ENCODE measurements at regions not wholly inside any gene's neighbourhood (a gene's known extent, or its start where the extent isn't known, plus 50 kb on each side); places are given as distances from the start of the nearest gene placed in this dataset.
"Not testable (repeated sequence)": the region's sequence is repeated elsewhere in the genome, so short reads cannot be mapped to it uniquely, and the experiment has no call there.

- no peak for DNase-seq
These were observed 281.2 kb upstream of the SGK1 start for GRCh38 chr6:134599079-134599478.

DNA sequence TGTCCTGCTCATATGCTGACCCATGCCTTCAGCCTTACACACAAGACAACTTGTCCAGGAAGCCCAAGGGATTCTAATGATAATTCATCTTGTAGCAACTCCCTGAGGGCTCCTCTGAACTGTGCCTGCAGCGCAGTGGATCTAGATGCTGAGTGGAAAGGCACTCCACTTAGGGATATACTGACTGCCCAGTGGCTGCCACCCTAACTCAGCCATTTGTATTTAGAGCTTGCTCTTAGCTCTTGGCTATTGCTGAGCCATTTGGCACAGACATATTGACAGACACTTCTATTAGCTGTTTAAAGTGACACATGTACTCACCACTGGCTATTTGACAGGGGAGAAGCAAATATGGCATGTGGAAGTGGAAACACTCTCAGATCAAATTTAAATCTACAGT lies 278.3 kb upstream of the SGK1 start:
- no peak for DNase-seq

- DNase-seq = no peak
These were observed 277.0 kb upstream of the SGK1 start for GRCh38 chr6:134594881-134595280.

GRCh38 chr6:134593887-134594286 lies 276.0 kb upstream of the SGK1 start:
- no peak for DNase-seq

DNA sequence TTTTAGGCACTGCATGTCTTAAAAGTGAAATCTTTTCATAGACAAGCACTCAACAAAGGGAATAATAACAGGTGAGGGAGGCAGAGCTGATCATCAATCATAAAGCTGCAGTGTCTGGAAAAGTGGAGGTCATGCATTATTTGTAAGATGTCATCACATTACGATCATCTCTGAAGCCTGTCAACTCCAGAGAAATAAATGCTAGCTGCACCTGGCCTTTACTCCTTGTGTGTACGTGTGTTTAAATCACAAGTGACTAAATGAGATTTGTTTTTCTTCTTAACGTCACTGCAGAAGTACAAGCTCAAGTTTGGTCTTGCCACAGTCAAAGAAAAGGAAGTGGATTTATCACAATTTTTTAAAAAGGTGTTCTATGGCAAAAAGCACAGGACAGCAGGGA lies 275.5 kb upstream of the SGK1 start:
- no peak for DNase-seq

- no peak for DNase-seq
These were observed 275.1 kb upstream of the SGK1 start for GRCh38 chr6:134593024-134593423.

GRCh38 chr6:134590449-134590848 lies 272.5 kb upstream of the SGK1 start:
- no peak for DNase-seq

GRCh38 chr6:134590004-134590403 lies 272.1 kb upstream of the SGK1 start:
- DNase-seq = no peak

- DNase-seq = peak; percentile 40
These were observed 271.6 kb upstream of the SGK1 start for GRCh38 chr6:134589512-134589911.

- DNase-seq = no peak
These were observed 270.4 kb upstream of the SGK1 start for GRCh38 chr6:134588267-134588666.

DNA sequence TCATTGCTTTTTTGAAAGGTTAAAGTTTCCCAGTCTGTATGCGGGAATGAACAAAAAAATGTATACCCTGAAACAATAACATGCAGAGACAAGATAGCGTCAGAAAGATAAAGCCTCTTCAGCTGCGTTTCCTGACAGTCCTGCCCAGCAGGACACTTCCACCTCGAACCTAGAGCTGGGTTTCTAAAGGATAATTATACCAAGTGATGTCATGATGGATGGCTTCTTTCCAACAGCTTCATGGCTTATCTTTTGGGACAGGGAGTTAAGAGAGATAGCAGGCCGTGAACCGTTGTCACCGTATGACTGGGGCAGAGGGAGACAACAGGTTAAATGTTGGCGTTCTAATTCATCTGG lies 267.6 kb upstream of the SGK1 start:
- DNase-seq = no peak

- DNase-seq = no peak
These were observed 267.1 kb upstream of the SGK1 start for GRCh38 chr6:134584847-134585516.

DNA sequence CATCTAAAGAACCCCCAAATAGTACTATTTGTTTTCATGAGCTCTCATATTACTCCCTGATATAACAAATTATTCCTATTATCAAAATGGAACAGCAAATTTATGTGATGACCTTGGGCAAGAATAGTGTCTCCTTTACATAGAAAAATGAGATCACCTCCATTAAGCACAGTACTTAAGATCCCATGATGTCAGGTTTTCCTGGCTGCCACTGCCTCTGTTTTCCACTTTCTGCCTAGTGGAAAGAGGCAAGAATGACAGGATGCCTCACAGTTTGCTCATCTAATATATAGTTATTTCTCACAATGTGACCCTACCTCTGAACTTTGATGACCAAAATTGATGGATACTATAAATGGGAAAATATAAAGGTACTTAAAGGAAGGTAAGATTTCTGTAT lies 260.1 kb upstream of the SGK1 start:
- no peak for DNase-seq

- DNase-seq = no peak
These were observed 257.3 kb upstream of the SGK1 start for GRCh38 chr6:134575221-134575620.

- DNase-seq = no peak
These were observed 256.6 kb upstream of the SGK1 start for GRCh38 chr6:134574491-134574890.

GRCh38 chr6:134569996-134570395 lies 252.1 kb upstream of the SGK1 start:
- not testable (repeated sequence) for DNase-seq

DNA sequence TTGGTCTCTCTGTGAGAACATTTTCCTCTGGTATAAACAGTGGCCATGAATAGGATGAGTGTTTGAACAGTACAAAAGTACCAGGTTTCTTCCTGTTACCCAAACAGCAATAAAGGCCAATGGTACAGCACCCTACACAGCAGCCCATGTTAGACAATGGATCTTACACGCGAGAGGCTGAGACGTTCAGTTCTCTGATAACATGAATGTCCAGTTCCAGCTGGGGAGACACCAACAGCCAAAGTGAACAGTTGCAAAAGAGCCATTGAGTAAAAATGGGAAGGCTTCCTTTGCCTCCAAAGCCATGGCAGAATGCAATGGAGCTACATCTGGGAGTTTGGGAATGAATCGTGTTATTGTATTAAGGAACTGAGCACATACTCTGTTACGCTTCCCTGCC lies 246.8 kb upstream of the SGK1 start:
- DNase-seq = no peak

DNA sequence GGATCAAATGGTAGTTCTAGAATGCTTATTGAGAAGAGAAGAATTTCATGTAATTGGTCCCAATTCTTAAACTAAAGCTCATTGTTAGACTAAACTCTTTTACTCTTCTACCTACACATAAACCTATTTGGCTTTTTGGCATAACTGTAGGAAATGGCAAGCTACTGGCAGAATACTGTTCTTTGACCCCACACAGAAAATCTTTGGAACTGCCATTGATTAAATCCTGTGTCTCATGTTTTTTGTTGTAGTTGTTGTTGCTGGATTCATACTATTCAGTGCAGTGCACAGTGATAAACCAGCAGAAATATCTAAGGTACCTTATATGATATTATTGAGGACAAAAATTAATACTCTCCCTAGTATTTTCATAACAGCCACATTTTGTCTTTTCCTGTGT lies 242.1 kb upstream of the SGK1 start:
- no peak for DNase-seq

DNA sequence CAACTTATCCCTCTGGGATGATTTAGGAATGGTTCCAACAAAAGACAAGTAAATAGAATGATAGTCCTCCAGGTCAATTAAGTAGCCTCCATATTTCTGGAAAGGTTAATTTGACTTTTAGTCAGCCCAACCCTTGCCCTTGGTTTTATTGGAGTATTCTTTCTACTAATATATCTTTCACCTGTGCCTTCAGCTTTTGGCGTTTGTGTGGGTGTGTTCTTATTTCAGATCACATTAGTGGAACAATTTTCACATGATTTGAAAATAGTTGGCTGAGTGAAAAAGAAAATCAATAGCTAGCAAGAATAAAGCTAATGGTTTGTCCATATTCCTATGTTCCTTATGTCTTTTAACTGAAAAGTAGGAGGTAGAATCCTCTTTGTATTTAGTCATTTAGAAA lies 239.6 kb upstream of the SGK1 start:
- DNase-seq = no peak

DNA sequence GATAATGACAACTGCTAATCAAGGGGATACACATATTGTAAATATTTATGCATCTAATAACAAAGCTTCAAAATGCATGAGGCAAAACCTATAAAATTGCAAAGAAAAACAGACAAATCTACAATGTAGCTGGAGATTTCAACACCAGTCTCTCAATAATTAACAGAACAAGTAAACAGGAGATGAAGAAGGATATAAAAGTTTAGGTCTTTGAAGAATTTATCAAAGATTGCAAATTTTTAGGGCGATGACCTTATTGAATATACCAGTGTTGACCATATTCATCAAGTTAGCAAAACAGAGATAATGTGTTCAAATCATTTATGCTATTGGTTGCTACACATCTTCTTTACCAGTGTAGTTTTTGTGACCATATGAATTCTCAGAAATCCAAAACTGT lies 237.8 kb upstream of the SGK1 start:
- DNase-seq = no peak

GRCh38 chr6:134553936-134554335 lies 236.0 kb upstream of the SGK1 start:
- no peak for DNase-seq

DNA sequence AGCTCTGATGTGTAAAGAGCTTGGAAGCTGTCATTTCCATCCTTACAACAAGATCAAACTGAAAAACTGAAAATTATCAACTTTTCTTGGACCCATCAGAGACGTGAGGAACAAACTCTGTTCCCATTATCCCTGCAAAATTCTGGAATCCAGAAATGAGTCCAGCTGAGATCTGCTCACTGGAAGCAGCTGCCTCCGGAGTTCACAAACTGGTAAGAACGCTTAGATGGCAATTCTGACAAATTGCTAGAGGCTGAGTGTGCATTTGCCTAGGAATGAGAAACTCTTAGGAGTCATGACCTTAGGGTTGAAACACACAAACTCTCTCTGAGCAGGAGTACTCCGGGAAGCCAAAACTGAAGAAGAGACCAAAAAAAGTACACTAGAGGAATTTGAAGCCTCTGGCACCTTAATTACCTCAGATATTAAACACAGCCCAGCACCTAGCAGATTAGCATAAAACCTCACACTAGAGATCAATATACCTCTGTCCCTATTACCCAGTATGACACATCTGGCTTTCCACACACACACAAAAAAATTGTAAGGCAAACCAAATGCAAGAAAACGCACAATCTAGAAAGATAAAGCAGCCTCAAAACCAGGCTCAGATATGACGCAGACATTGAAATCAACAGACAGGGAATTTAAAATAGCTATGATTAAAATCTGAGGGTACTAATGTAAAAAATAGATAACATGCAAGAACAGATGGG lies 233.5 kb upstream of the SGK1 start:
- DNase-seq = no peak

- no peak for DNase-seq
These were observed 232.7 kb upstream of the SGK1 start for GRCh38 chr6:134550604-134551003.

GRCh38 chr6:134549854-134550253 lies 231.9 kb upstream of the SGK1 start:
- no peak for DNase-seq
